A549 (cell line): ENCODE measurements at regions not wholly inside any gene's neighbourhood (a gene's known extent, or its start where the extent isn't known, plus 50 kb on each side); places are given as distances from the start of the nearest gene placed in this dataset.

ENCODE experiments used
- HOXA7 ChIP-seq: fragments of 250-450 bp; sonication (Bioruptor Pico); IDR thresholded peaks from 2 replicates; pipeline ENCODE4 v1.5.0; 2020; ENCODE audit warnings: mild to moderate bottlenecking, moderate library complexity
- JUN ChIP-seq, 2 experiments: fragments of >200 bp; sonication (Bioruptor Twin); formaldehyde crosslinking; IDR thresholded peaks; 2 replicates in 1 of 2; 3 replicates in 1 of 2; pipeline ENCODE4 v1.6.1; 2016 to 2017
- JUNB ChIP-seq: fragments of >200 bp; sonication (Bioruptor Twin); formaldehyde crosslinking; IDR thresholded peaks from 2 replicates; pipeline ENCODE4 v1.6.1; 2016
- POLR2A ChIP-seq: IDR thresholded peaks from 2 replicates; pipeline ENCODE4 v1.6.1; 2012; ENCODE audit warnings: mild to moderate bottlenecking, low read length
- RAD21 ChIP-seq, 2 experiments: fragments of >200 bp in 1 of 2; sonication (Bioruptor Twin) in 1 of 2; formaldehyde crosslinking in 1 of 2; IDR thresholded peaks in 1 of 2; conservative IDR thresholded peaks in 1 of 2; 2 replicates in 1 of 2; 3 replicates in 1 of 2; pipeline ENCODE4 v1.6.1; 2012 to 2018; ENCODE audit warnings: inconsistent platforms in 1 of 2
- TF ChIP-seq, protein P1 (sequence below): fragments of >200 bp; sonication (Bioruptor Twin); formaldehyde crosslinking; IDR thresholded peaks from 3 replicates; pipeline ENCODE4 v1.5.1; 2016

DNA sequence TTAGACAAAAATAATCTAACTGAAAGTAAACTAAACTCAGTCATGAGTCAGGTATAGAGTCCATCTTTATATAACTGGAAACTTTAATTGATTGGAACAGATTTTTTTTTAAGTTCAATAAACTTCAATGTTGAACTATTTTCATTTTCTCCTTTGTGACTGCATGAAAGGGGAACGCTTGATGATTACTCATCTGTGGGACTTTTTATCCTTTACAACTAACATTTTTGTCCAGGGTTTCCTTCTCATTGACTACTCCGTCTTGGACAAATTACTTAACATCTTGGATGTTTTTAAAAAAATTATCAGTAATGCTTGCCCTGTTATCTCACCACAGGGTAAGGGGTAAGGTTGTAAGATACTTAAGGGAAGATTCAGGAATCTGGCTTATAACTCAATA lies 1658.4 kb downstream of the MAT2B start:
- TF ChIP-seq JUNB: no peak
- no peak for TF ChIP-seq POLR2A
- TF ChIP-seq, protein P1, sequence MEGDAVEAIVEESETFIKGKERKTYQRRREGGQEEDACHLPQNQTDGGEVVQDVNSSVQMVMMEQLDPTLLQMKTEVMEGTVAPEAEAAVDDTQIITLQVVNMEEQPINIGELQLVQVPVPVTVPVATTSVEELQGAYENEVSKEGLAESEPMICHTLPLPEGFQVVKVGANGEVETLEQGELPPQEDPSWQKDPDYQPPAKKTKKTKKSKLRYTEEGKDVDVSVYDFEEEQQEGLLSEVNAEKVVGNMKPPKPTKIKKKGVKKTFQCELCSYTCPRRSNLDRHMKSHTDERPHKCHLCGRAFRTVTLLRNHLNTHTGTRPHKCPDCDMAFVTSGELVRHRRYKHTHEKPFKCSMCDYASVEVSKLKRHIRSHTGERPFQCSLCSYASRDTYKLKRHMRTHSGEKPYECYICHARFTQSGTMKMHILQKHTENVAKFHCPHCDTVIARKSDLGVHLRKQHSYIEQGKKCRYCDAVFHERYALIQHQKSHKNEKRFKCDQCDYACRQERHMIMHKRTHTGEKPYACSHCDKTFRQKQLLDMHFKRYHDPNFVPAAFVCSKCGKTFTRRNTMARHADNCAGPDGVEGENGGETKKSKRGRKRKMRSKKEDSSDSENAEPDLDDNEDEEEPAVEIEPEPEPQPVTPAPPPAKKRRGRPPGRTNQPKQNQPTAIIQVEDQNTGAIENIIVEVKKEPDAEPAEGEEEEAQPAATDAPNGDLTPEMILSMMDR: no peak
- TF ChIP-seq JUN (IDR thresholded peaks at IDR 0.05): no peak
- no peak for TF ChIP-seq HOXA7 (CRISPR knock-in tag)
- no peak for TF ChIP-seq RAD21 (conservative IDR thresholded peaks at IDR 0.05 in 1 of 2, IDR thresholded peaks at IDR 0.05 in 1 of 2)
